Fibroblast of pulmonary artery (primary cell): ENCODE measurements at regions not wholly inside any gene's neighbourhood (a gene's known extent, or its start where the extent isn't known, plus 50 kb on each side); places are given as distances from the start of the nearest gene placed in this dataset.

Experiments
- DNase-seq: peaks from one replicate; pipeline ENCODE4 v3.0.0-alpha.2; 2010; ENCODE audit warnings: low read depth
- H3K4me3 ChIP-seq: replicated peaks from 2 replicates; pipeline ENCODE4 v1.5.1; 2011; ENCODE audit warnings: low read depth, mild to moderate bottlenecking, control low read depth, low read length, moderate library complexity
- TF ChIP-seq, protein P1 (sequence below): IDR thresholded peaks from 2 replicates; pipeline ENCODE4 v1.5.1; 2011; ENCODE audit warnings: mild to moderate bottlenecking, control low read depth, low read length, inconsistent platforms; ENCODE audit errors: missing control alignments

DNA sequence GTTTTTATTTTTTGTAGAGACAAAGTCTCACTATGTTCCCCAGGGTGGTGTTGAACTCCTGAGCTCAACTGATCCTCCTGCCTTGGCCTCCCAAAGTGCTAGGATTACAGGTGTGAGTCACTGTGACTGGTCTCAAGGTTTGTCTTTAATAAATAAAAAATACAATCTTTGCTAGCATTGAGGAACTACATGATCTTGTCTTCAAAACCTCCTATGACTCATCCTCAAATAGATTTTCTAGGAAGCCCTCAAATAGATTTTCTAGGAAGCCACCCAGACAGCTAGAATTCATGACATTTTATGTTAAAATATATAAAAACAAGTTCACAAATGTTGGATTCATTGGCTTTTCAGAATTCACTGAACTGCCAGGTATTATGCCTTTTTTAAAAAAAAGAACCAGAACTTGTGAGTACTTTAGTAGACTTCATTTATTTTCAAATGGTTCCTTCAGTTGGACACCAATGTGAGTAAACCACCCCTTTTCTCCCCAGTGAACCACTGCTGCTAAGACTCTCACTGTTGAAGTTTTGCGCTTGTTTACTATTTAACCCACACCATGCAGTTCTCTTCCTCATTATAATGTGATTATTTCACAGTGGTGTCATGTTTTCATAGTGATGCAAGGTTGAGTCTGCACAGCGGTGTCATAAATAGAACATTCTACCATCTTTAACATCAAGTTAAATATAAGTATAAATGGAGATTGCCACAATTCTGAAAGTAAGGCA lies 303.9 kb downstream of the CASP12 start:
- TF ChIP-seq, protein P1, sequence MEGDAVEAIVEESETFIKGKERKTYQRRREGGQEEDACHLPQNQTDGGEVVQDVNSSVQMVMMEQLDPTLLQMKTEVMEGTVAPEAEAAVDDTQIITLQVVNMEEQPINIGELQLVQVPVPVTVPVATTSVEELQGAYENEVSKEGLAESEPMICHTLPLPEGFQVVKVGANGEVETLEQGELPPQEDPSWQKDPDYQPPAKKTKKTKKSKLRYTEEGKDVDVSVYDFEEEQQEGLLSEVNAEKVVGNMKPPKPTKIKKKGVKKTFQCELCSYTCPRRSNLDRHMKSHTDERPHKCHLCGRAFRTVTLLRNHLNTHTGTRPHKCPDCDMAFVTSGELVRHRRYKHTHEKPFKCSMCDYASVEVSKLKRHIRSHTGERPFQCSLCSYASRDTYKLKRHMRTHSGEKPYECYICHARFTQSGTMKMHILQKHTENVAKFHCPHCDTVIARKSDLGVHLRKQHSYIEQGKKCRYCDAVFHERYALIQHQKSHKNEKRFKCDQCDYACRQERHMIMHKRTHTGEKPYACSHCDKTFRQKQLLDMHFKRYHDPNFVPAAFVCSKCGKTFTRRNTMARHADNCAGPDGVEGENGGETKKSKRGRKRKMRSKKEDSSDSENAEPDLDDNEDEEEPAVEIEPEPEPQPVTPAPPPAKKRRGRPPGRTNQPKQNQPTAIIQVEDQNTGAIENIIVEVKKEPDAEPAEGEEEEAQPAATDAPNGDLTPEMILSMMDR: no peak
- no peak overlapping the region for H3K4me3 ChIP-seq
- DNase-seq: no peak

DNA sequence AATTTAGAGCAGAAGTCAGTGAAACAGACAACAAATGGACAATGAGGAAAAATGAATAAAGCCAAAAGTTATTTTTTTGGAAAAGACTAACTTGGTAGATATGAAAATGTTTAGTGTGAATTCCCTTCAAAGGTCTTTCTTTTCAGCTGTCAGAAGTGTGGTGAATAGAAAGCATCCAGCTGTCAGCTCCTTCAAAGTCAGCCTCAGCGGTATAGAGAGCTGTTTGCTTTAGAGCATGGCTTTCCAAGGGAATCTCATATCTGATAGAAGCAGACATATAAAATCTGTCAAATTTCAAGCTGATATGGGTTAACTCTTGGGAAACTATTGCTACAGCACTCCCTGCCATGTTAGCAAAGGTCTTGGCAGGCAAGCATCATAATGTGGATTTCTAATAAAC lies 309.3 kb downstream of the CASP12 start:
- H3K4me3 ChIP-seq: no peak overlapping the region
- TF ChIP-seq, protein P1: no peak
- peak; percentile 20 for DNase-seq

DNA sequence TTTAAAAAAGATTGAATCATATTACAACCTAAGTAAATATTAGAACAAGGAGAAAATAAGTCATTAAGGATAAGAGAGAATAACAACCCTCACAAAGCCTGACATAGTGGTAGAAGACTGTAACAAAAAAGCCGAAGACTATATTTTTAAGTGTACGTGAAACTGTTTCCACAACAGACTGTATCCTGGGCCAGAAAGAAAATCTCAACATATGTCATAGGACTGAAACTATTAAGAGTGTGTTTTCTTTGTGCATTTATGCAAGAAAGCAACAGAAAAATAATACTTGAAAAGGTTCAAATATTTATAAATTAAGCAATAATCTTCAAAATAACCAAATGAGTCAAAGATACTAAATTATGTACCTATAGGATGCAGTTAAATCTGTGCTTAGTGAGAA lies 309.8 kb downstream of the CASP12 start:
- H3K4me3 ChIP-seq: no peak overlapping the region
- no peak for DNase-seq
- TF ChIP-seq, protein P1: no peak

DNA sequence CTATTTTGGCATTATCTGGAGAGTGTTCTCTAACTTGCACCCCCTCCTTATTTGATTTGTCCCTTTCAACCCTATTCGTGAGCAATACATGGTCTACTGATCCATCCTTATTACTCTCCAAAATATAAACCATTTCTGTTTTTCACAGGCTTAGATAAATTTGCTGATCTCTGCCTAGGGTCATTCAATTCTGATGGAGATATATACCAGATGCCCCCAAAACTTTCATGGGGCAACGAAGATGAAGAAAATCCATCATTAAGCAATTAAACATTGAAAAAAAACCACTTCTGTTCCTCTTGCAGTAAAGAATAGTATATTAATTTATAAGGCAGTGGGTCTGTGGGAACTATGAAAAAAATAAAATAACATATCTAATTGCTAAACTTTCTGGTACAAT lies 313.4 kb downstream of the CASP12 start:
- H3K4me3 ChIP-seq: no peak overlapping the region
- TF ChIP-seq, protein P1: no peak
- DNase-seq: no peak

DNA sequence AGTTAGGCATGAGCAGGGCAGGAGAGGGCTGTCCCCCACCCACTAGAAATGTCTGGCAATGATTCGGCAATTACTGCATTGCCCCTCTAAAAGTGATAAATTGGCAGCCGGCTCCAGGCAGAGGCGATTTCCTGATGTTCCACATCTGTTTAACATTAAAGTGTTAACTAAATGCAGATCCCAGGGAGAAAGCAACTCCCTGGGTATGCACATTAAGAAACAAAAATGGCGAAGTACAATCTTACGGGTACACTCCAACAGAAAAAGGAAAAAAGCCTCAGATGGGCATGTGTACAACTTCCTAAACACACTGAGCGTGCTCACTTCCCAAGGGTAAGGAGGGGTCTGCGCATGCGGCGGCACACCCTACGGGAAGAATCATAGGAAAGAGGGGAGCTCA lies 314.4 kb downstream of the CASP12 start:
- TF ChIP-seq, protein P1: no peak
- DNase-seq: no peak
- H3K4me3 ChIP-seq: no peak overlapping the region

DNA sequence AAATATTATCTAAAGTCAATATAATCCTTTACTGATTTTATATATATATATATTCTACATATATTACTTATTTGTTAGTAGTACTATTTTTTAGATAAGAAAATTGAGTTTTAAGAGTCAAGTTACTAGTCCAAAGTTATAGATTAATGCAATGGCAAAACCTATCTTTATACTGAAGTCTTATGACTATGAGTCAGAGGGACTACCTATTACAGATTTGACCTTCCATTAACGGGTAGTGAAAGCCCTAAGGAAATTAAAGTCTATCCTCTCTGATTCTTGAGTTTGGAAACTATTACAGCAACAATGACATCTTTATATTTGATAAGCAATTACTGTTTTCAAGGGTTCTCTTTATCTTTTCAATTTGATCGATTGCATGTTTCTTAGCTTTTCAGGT lies 315.8 kb downstream of the CASP12 start:
- H3K4me3 ChIP-seq: no peak overlapping the region
- TF ChIP-seq, protein P1: no peak
- no peak for DNase-seq

DNA sequence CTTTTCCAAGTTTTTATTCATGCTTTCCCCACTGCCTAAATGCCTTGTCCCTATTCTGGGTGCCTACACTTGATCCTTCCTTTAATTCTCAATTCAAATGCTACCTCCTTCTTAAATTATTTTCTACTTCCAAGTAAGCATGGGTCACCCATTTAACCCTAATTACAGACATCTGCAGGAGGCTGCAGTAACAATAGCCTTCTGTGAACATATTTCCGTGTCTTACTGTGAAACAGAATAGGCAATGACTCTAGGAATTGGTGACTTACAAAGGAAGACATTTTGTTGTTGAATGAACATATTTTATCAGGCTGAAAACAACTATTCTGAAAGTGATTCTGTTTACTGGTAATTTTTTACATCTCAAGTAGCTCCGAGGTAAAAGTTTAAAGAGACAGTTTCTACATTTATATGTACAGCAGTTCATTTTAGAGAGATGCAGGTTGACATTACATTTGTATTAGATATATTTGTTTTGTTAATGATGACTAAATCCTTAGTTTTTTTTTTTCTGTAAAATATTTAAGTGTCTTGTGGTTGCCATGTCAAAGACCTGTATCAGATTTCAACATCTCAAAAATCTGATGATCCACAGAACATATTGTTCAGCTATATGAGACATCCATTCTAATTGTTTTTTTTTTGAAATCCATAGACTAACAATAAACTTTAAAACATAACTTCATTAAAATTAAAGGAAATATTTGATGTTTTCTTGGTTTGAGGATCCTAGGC lies 316.8 kb downstream of the CASP12 start:
- TF ChIP-seq, protein P1: no peak

More for the DNA sequence above, 316.8 kb downstream of the CASP12 start:
- DNase-seq: no peak
- H3K4me3 ChIP-seq: no peak overlapping the region
